HEK293 (cell line): ENCODE measurements at regions not wholly inside any gene's neighbourhood (a gene's known extent, or its start where the extent isn't known, plus 50 kb on each side); places are given as distances from the start of the nearest gene placed in this dataset.
A peak's percentile ranks its signal among the peaks of the same experiment; 100 is the strongest.

ENCODE experiments used
- CTCF ChIA-PET: fragments of 350-600 bp; formaldehyde crosslinking; extraction: SDS; loops from one replicate; lab custom pipeline; 2021; ENCODE audit warnings: antibody characterized with exemption; lab: Yijun Ruan, JAX
- POLR2A ChIA-PET: fragments of 300-600 bp; formaldehyde crosslinking; extraction: SDS; loops from one replicate; lab custom pipeline; 2020; ENCODE audit warnings: antibody characterized with exemption, inconsistent platforms; lab: Yijun Ruan, JAX
- H3K27ac ChIP-seq: fragments of 200-500 bp; sonication (Bioruptor generic); 2 replicates; pipeline ENCODE4 v1.5.1; 2014; ENCODE audit warnings: low read depth, low read length, control low read depth, inconsistent platforms; ENCODE audit errors: extremely low read depth
- H3K36me3 ChIP-seq, 2 experiments: fragments of 200-500 bp in 1 of 2; sonication (Bioruptor generic) in 1 of 2; 1 replicate in 1 of 2; 2 replicates in 1 of 2; pipeline ENCODE4 v1.5.1; 2014 to 2017; ENCODE audit warnings: inconsistent platforms in 2 of 2, low read length in 2 of 2; ENCODE audit not compliant: control insufficient read depth in 2 of 2, insufficient read depth in 1 of 2
- H3K4me1 ChIP-seq: fragments of 200-500 bp; sonication (Bioruptor generic); 2 replicates; pipeline ENCODE4 v1.5.1; 2014; ENCODE audit warnings: mild to moderate bottlenecking, low read length, inconsistent platforms; ENCODE audit not compliant: control insufficient read depth, insufficient read depth
- H3K4me3 ChIP-seq: 2 replicates; pipeline ENCODE4 v1.5.1; 2011; ENCODE audit warnings: low read depth, mild to moderate bottlenecking, control low read depth, low read length, moderate library complexity
- H3K9me3 ChIP-seq: fragments of 200-500 bp; sonication (Bioruptor generic); 2 replicates; pipeline ENCODE4 v1.5.1; 2014; ENCODE audit warnings: low read depth, low read length, inconsistent platforms; ENCODE audit not compliant: control insufficient read depth, insufficient read depth
- INSM2 ChIP-seq: fragments of 450-650 bp; formaldehyde crosslinking; IDR thresholded peaks from 2 replicates; pipeline ENCODE4 v1.5.1; 2016; ENCODE audit warnings: missing biosample characterization, missing genetic modification characterization
- KLF9 ChIP-seq: fragments of 450-650 bp; formaldehyde crosslinking; IDR thresholded peaks from 2 replicates; pipeline ENCODE4 v1.5.1; 2016; ENCODE audit warnings: missing biosample characterization, missing genetic modification characterization, low read depth
- MEIS1 ChIP-seq: sonication (generic); formaldehyde crosslinking; IDR thresholded peaks from 2 replicates; pipeline ENCODE4 v1.8.1; 2022; ENCODE audit warnings: missing genetic modification reagents, mild to moderate bottlenecking, borderline replicate concordance
- OVOL3 ChIP-seq: fragments of 450-650 bp; formaldehyde crosslinking; IDR thresholded peaks from 2 replicates; pipeline ENCODE4 v1.5.1; 2016; ENCODE audit warnings: missing biosample characterization, missing genetic modification characterization
- SALL2 ChIP-seq: fragments of 450-650 bp; formaldehyde crosslinking; IDR thresholded peaks from 2 replicates; pipeline ENCODE4 v1.5.0; 2017; ENCODE audit warnings: missing biosample characterization, mild to moderate bottlenecking, missing genetic modification characterization, borderline replicate concordance
- SP2 ChIP-seq: fragments of 450-650 bp; formaldehyde crosslinking; IDR thresholded peaks from 2 replicates; pipeline ENCODE4 v1.5.1; 2016; ENCODE audit warnings: missing biosample characterization, missing genetic modification characterization
- TRIM28 ChIP-seq: IDR thresholded peaks from 2 replicates; pipeline ENCODE4 v1.6.1; 2011; ENCODE audit warnings: low read length, control low read depth, borderline replicate concordance
- ZBTB17 ChIP-seq: fragments of 450-650 bp; formaldehyde crosslinking; IDR thresholded peaks from 2 replicates; pipeline ENCODE4 v1.5.1; 2016; ENCODE audit warnings: missing biosample characterization, missing genetic modification characterization
- ZBTB49 ChIP-seq: fragments of 450-650 bp; formaldehyde crosslinking; IDR thresholded peaks from 2 replicates; pipeline ENCODE4 v1.5.1; 2016; ENCODE audit warnings: missing biosample characterization, missing genetic modification characterization, low read depth
- ZNF239 ChIP-seq: fragments of 450-650 bp; formaldehyde crosslinking; IDR thresholded peaks from 2 replicates; pipeline ENCODE4 v1.5.1; 2016; ENCODE audit warnings: missing biosample characterization, missing genetic modification characterization
- ZNF248 ChIP-seq: fragments of 450-650 bp; formaldehyde crosslinking; IDR thresholded peaks from 2 replicates; pipeline ENCODE4 v1.5.1; 2017; ENCODE audit warnings: missing biosample characterization, missing genetic modification characterization
- ZNF292 ChIP-seq: fragments of 450-650 bp; formaldehyde crosslinking; IDR thresholded peaks from 2 replicates; pipeline ENCODE4 v1.5.1; 2016; ENCODE audit warnings: low read depth, missing biosample characterization, missing genetic modification characterization, borderline replicate concordance
- ZNF473 ChIP-seq: fragments of 450-650 bp; formaldehyde crosslinking; IDR thresholded peaks from 2 replicates; pipeline ENCODE4 v1.5.1; 2017; ENCODE audit warnings: missing biosample characterization, missing genetic modification characterization
- ZNF521 ChIP-seq: fragments of 450-650 bp; formaldehyde crosslinking; IDR thresholded peaks from 2 replicates; pipeline ENCODE4 v1.5.1; 2017; ENCODE audit warnings: missing biosample characterization, mild to moderate bottlenecking, missing genetic modification characterization
- ZNF548 ChIP-seq: fragments of 450-650 bp; formaldehyde crosslinking; IDR thresholded peaks from 2 replicates; pipeline ENCODE4 v1.5.1; 2016; ENCODE audit warnings: missing biosample characterization, missing genetic modification characterization
- ZNF561 ChIP-seq: fragments of 450-650 bp; IDR thresholded peaks from 2 replicates; pipeline ENCODE4 v1.5.1; 2018; ENCODE audit warnings: missing biosample characterization, missing genetic modification characterization, borderline replicate concordance
- ZNF571 ChIP-seq: fragments of 450-650 bp; formaldehyde crosslinking; IDR thresholded peaks from 2 replicates; pipeline ENCODE4 v1.5.0; 2017; ENCODE audit warnings: missing biosample characterization, missing genetic modification characterization
- ZNF585B ChIP-seq: fragments of 450-650 bp; formaldehyde crosslinking; IDR thresholded peaks from 2 replicates; pipeline ENCODE4 v1.5.1; 2016; ENCODE audit warnings: missing biosample characterization, missing genetic modification characterization
- ZNF658 ChIP-seq: fragments of 450-650 bp; formaldehyde crosslinking; IDR thresholded peaks from 2 replicates; pipeline ENCODE4; 2016; ENCODE audit warnings: missing biosample characterization, missing genetic modification characterization
- ZNF76 ChIP-seq: fragments of 450-650 bp; formaldehyde crosslinking; IDR thresholded peaks from 2 replicates; pipeline ENCODE4; 2016; ENCODE audit warnings: low read depth, missing biosample characterization, missing genetic modification characterization, borderline replicate concordance
- ZSCAN18 ChIP-seq: fragments of 450-650 bp; formaldehyde crosslinking; IDR thresholded peaks from 2 replicates; pipeline ENCODE4 v1.5.1; 2016; ENCODE audit warnings: missing biosample characterization, missing genetic modification characterization
- ZSCAN23 ChIP-seq: fragments of 450-650 bp; formaldehyde crosslinking; IDR thresholded peaks from 2 replicates; pipeline ENCODE4 v1.5.1; 2016; ENCODE audit warnings: missing biosample characterization, missing genetic modification characterization

- H3K4me3 ChIP-seq, result no peak overlapping the region
- H3K9me3 ChIP-seq, result no peaks in the 10 kb centered on the region
- TF ChIP-seq ZNF561, result no peak
- peak; percentile 62; the same call in 1 of the 2 replicates for TF ChIP-seq TRIM28
- TF ChIP-seq ZNF585B (tag by site-specific recombination), result peak; percentile 86
- no peak for TF ChIP-seq ZNF548 (tag by site-specific recombination)
- TF ChIP-seq, all 188 proteins: peak for 2
- Histone ChIP-seq H3K36me3 (no peaks in the 10 kb centered on the region), H3K4me1 (no peaks in the 10 kb centered on the region), H3K27ac (no peak overlapping the region)
- POLR2A ChIA-PET, result no interaction called here
- CTCF ChIA-PET, result interaction anchor here (0.7 kb wide), 1 partner anchor 91 kb away, joined by 3 read pairs; no protein-coding TSS in a partner anchor
Measured at GRCh38 chr6:74623027-74623426, 582.8 kb downstream of the COL12A1 start.

- Histone ChIP-seq H3K36me3 (no peaks in the 10 kb centered on the region), H3K4me1 (no peaks in the 10 kb centered on the region)
- TF ChIP-seq ZSCAN23 (tag by site-specific recombination), result no peak
- TF ChIP-seq, all 188 proteins: peak for 0
- ChIA-PET POLR2A (no interaction called here), CTCF (no interaction called here)
- H3K4me3 ChIP-seq, result no peak overlapping the region
- H3K27ac ChIP-seq, result no peak overlapping the region
- H3K9me3 ChIP-seq, result no peaks in the 10 kb centered on the region
Measured at GRCh38 chr6:74611220-74611619, 594.6 kb downstream of the COL12A1 start.

- H3K36me3 ChIP-seq, result no peaks in the 10 kb centered on the region
- no peak overlapping the region for H3K27ac ChIP-seq
- ChIA-PET POLR2A (no interaction called here), CTCF (no interaction called here)
- TF ChIP-seq ZNF571 (tag by site-specific recombination) (no peak), ZSCAN23 (tag by site-specific recombination) (no peak), ZNF292 (tag by site-specific recombination) (no peak), ZNF585B (tag by site-specific recombination) (no peak), OVOL3 (tag by site-specific recombination) (no peak), SP2 (tag by site-specific recombination) (no peak), ZNF658 (tag by site-specific recombination) (no peak), ZNF473 (tag by site-specific recombination) (no peak), KLF9 (tag by site-specific recombination) (no peak), ZBTB49 (tag by site-specific recombination) (no peak), SALL2 (tag by site-specific recombination) (no peak), MEIS1 (no peak)
- H3K9me3 ChIP-seq, result no peaks in the 10 kb centered on the region
- H3K4me1 ChIP-seq, result no peaks in the 10 kb centered on the region
- no peak overlapping the region for H3K4me3 ChIP-seq
Measured at GRCh38 chr6:74610352-74610751, 595.5 kb downstream of the COL12A1 start.

- Histone ChIP-seq H3K4me3 (no peak overlapping the region), H3K4me1 (no peaks in the 10 kb centered on the region), H3K36me3 (no peaks in the 10 kb centered on the region), H3K9me3 (no peaks in the 10 kb centered on the region), H3K27ac (no peak overlapping the region)
- POLR2A ChIA-PET, result no interaction called here
- CTCF ChIA-PET, result interaction anchor here (0.6 kb wide), 1 partner anchor 16 kb away, joined by 3 read pairs; no protein-coding TSS in a partner anchor
- TF ChIP-seq ZNF658 (tag by site-specific recombination), result no peak
- TF ChIP-seq ZBTB17 (tag by site-specific recombination), result no peak
- no peak for TF ChIP-seq ZSCAN18 (tag by site-specific recombination)
- no peak for TF ChIP-seq ZNF239 (tag by site-specific recombination)
- no peak for TF ChIP-seq INSM2 (tag by site-specific recombination)
- TF ChIP-seq ZNF521 (tag by site-specific recombination), result no peak
- TF ChIP-seq ZSCAN23 (tag by site-specific recombination), result no peak
- TF ChIP-seq SP2 (tag by site-specific recombination), result no peak
- no peak for TF ChIP-seq ZNF248 (tag by site-specific recombination)
- no peak for TF ChIP-seq ZNF76 (tag by site-specific recombination)
Measured at GRCh38 chr6:74609871-74610270, 596.0 kb downstream of the COL12A1 start.
